ENCODE measurements at regions not wholly inside any gene's neighbourhood (a gene's known extent, or its start where the extent isn't known, plus 50 kb on each side); places are given as distances from the start of the nearest gene placed in this dataset.

DNA sequence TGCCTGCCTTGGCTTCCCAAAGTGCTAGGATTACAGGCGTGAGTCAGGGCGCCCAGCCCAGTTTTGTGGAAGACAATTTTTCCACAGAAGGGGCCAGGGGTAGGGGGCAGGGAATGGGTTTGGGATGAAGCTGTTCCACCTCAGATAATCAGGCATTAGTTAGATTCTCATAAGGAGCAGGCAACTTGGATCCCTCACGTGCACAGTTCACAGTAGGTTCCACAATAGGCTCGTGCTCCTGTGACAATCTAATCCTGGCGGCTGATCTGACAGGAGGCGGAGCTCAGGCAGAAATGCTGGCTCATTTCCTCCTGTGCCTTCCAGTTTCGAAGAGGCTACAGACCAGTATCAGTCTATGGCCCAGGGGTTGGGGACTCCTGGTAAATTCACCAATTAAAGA is 491.6 kb upstream of the AADAT start:
- Histone ChIP-seq H3K79me2 (ENCODE audit: control insufficient read depth, insufficient read depth, low read length) (no peaks in the 10 kb centered on the region), H3K36me3 (ENCODE audit: control insufficient read depth in 2 of 2, extremely low read depth in 1 of 2, insufficient read depth in 2 of 2, low read length in 2 of 2) (no peaks in the 10 kb centered on the region), H3K27me3 (ENCODE audit: control insufficient read depth, extremely low read depth, insufficient read depth, low read length) (no peaks in the 10 kb centered on the region), H4K20me1 (ENCODE audit: control insufficient read depth, extremely low read depth, insufficient read depth, low read length) (no peaks in the 10 kb centered on the region), H3K9me1 (ENCODE audit: control insufficient read depth, extremely low read depth, insufficient read depth, low read length) (no peaks in the 10 kb centered on the region), H3K9ac (ENCODE audit: control insufficient read depth, extremely low read depth, insufficient read depth, low read length) (no peak overlapping the region), H2AFZ (ENCODE audit: control insufficient read depth, low read length) (peak overlapping the region; percentile 6), H3K4me1 (ENCODE audit: control insufficient read depth, extremely low read depth, insufficient read depth, low read length) (no peaks in the 10 kb centered on the region), H3K4me3 (ENCODE audit: control insufficient read depth in 2 of 3, extremely low read depth in 1 of 3, insufficient read depth in 2 of 3, low read depth in 1 of 3, low read length in 3 of 3) (no peak overlapping the region), H3K4me2 (ENCODE audit: control insufficient read depth, extremely low read depth, insufficient read depth, low read depth, low read length) (no peak overlapping the region), H3K27ac (ENCODE audit: control insufficient read depth, insufficient read depth, low read length) (no peak overlapping the region), H3K9me3 (ENCODE audit: control insufficient read depth, low read depth, low read length) (no peaks in the 10 kb centered on the region)
- dilution Hi-C loops (cut with MboI; ENCODE audit: extremely low pct_ligation_motif_present, low sequenced_read_pairs): no loop called here
- FAIRE-seq (no peak), DNase-seq (ENCODE audit: low read depth, low spot score) (no peak)
- TF ChIP-seq CTCF (optimal IDR thresholded peaks at IDR 0.05 in 1 of 3, IDR thresholded peaks at IDR 0.05 in 1 of 3, conservative IDR thresholded peaks at IDR 0.05 in 1 of 3; ENCODE audit: extremely low read depth in 1 of 3, insufficient read depth in 2 of 3, low read length in 3 of 3) (no peak), EZH2 (IDR thresholded peaks at IDR 0.05; ENCODE audit: low read length) (no peak)

DNA sequence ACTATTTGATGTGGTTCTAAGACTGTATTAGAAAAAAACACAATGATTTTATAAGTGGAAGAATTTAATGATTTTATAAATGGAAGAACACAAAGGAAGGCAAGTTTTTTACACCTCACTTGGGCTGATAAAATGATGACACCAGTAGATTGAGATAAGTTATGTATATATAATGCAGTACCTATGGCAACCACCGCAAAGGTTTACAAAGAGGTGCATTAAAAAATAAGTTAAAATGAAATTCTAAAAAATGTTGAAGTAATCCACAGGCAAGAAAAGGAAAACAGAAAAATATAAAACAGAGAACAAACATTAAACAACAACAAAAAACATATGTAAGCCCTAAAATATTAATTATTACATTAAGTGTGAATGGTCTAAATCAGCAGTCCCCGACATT is 490.9 kb upstream of the AADAT start:
- Histone ChIP-seq H3K9me3 (ENCODE audit: control insufficient read depth, low read depth, low read length) (no peaks in the 10 kb centered on the region), H3K79me2 (ENCODE audit: control insufficient read depth, insufficient read depth, low read length) (no peaks in the 10 kb centered on the region), H3K4me1 (ENCODE audit: control insufficient read depth, extremely low read depth, insufficient read depth, low read length) (no peaks in the 10 kb centered on the region), H3K27ac (ENCODE audit: control insufficient read depth, insufficient read depth, low read length) (no peak overlapping the region), H3K27me3 (ENCODE audit: control insufficient read depth, extremely low read depth, insufficient read depth, low read length) (no peaks in the 10 kb centered on the region), H3K9me1 (ENCODE audit: control insufficient read depth, extremely low read depth, insufficient read depth, low read length) (no peaks in the 10 kb centered on the region), H3K9ac (ENCODE audit: control insufficient read depth, extremely low read depth, insufficient read depth, low read length) (no peak overlapping the region), H3K4me2 (ENCODE audit: control insufficient read depth, extremely low read depth, insufficient read depth, low read depth, low read length) (no peak overlapping the region), H3K36me3 (ENCODE audit: control insufficient read depth in 2 of 2, extremely low read depth in 1 of 2, insufficient read depth in 2 of 2, low read length in 2 of 2) (no peaks in the 10 kb centered on the region), H3K4me3 (ENCODE audit: control insufficient read depth in 2 of 3, extremely low read depth in 1 of 3, insufficient read depth in 2 of 3, low read depth in 1 of 3, low read length in 3 of 3) (no peak overlapping the region), H2AFZ (ENCODE audit: control insufficient read depth, low read length) (no peak overlapping the region), H4K20me1 (ENCODE audit: control insufficient read depth, extremely low read depth, insufficient read depth, low read length) (no peaks in the 10 kb centered on the region)
- DNase-seq (ENCODE audit: low read depth, low spot score) (no peak), FAIRE-seq (no peak)
- dilution Hi-C loops (cut with MboI; ENCODE audit: extremely low pct_ligation_motif_present, low sequenced_read_pairs): no loop called here
- TF ChIP-seq EZH2 (IDR thresholded peaks at IDR 0.05; ENCODE audit: low read length) (no peak), CTCF (optimal IDR thresholded peaks at IDR 0.05 in 1 of 3, IDR thresholded peaks at IDR 0.05 in 1 of 3, conservative IDR thresholded peaks at IDR 0.05 in 1 of 3; ENCODE audit: extremely low read depth in 1 of 3, insufficient read depth in 2 of 3, low read length in 3 of 3) (no peak)
